Progenitor cell of endocrine pancreas (in vitro differentiated cells): ENCODE measurements at regions not wholly inside any gene's neighbourhood (a gene's known extent, or its start where the extent isn't known, plus 50 kb on each side); places are given as distances from the start of the nearest gene placed in this dataset.

Experiments used
- DNase-seq: peaks from one replicate; pipeline ENCODE4 v3.0.0; 2021; ENCODE audit warnings: low spot score; ENCODE audit not compliant: unreplicated experiment
- H3K27ac Mint-ChIP-seq: 2 replicates; pipeline ENCODE4 v1.8.0; 2021; ENCODE audit warnings: mild to moderate bottlenecking, moderate library complexity, mixed read lengths
- H3K27me3 Mint-ChIP-seq: 2 replicates; pipeline ENCODE4 v1.8.0; 2021; ENCODE audit warnings: mixed read lengths
- H3K36me3 Mint-ChIP-seq: 2 replicates; pipeline ENCODE4 v1.8.0; 2022; ENCODE audit warnings: mixed read lengths; ENCODE audit not compliant: insufficient read depth
- H3K4me1 Mint-ChIP-seq: 2 replicates; pipeline ENCODE4 v1.8.0; 2021; ENCODE audit warnings: low read depth, mixed read lengths
- H3K4me3 Mint-ChIP-seq: 2 replicates; pipeline ENCODE4 v1.8.0; 2021; ENCODE audit warnings: low read depth, mild to moderate bottlenecking, moderate library complexity, mixed read lengths
- H3K9me3 Mint-ChIP-seq: 2 replicates; pipeline ENCODE4 v1.8.0; 2021; ENCODE audit warnings: low read depth, mixed read lengths
- TF ChIP-seq, protein P1 (sequence below): fragments of 200-600 bp; sonication (generic); IDR thresholded peaks from one replicate; pipeline ENCODE4 v1.5.0; 2021; ENCODE audit warnings: antibody characterized with exemption, mild to moderate bottlenecking; ENCODE audit not compliant: unreplicated experiment

DNA sequence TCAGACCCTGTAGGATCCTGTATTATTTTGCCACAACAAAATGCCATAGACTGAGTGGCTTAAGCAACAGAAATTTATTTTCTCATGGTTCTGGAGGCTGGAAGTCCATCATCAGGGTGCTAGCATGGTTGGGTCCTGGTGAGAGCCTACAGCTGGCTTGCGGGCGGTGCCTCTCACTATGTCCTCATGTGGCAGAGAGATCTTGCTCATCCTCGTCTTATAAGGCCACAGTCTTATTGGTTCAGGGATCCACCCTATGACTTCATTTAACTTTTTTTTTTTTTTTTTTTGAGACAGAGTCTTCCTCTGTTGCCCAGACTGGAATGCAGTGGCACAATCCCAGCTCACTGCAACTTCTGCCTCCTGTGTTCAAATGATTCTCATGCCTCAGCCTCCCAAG lies 90.9 kb downstream of the LSM5 start:
- no peaks in the 10 kb centered on the region for H3K36me3 Mint-ChIP-seq
- no peak overlapping the region for H3K4me3 Mint-ChIP-seq
- TF ChIP-seq, protein P1, sequence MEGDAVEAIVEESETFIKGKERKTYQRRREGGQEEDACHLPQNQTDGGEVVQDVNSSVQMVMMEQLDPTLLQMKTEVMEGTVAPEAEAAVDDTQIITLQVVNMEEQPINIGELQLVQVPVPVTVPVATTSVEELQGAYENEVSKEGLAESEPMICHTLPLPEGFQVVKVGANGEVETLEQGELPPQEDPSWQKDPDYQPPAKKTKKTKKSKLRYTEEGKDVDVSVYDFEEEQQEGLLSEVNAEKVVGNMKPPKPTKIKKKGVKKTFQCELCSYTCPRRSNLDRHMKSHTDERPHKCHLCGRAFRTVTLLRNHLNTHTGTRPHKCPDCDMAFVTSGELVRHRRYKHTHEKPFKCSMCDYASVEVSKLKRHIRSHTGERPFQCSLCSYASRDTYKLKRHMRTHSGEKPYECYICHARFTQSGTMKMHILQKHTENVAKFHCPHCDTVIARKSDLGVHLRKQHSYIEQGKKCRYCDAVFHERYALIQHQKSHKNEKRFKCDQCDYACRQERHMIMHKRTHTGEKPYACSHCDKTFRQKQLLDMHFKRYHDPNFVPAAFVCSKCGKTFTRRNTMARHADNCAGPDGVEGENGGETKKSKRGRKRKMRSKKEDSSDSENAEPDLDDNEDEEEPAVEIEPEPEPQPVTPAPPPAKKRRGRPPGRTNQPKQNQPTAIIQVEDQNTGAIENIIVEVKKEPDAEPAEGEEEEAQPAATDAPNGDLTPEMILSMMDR: no peak
- no peak overlapping the region for H3K27ac Mint-ChIP-seq
- no peaks in the 10 kb centered on the region for H3K9me3 Mint-ChIP-seq
- H3K4me1 Mint-ChIP-seq: no peaks in the 10 kb centered on the region
- H3K27me3 Mint-ChIP-seq: no peaks in the 10 kb centered on the region
- DNase-seq: no peak

DNA sequence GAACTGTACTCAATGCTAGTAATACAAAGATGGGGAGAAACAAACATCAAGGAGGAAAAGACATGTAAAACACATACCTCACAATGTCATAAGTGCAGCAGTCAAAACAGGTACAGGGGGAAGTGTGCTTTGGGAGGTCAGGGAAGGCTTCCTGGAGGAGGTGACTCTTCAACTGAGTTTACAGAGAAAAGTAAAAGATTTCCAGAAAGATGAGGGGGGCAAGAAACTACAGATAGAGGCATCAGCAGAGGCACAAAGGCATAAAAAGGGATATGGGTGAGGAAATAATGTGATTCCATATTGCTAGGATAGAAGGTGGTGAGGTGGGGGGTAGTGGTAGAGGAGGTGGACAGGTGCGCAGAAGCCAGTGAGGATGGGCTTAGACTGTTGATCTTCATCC lies 95.0 kb downstream of the LSM5 start:
- TF ChIP-seq, protein P1: no peak
- H3K27me3 Mint-ChIP-seq: no peaks in the 10 kb centered on the region
- H3K4me1 Mint-ChIP-seq: no peaks in the 10 kb centered on the region
- no peak for DNase-seq
- no peak overlapping the region for H3K4me3 Mint-ChIP-seq
- H3K36me3 Mint-ChIP-seq: no peaks in the 10 kb centered on the region
- H3K9me3 Mint-ChIP-seq: peaks cover 9% of the 10 kb centered on the region
- no peak overlapping the region for H3K27ac Mint-ChIP-seq

DNA sequence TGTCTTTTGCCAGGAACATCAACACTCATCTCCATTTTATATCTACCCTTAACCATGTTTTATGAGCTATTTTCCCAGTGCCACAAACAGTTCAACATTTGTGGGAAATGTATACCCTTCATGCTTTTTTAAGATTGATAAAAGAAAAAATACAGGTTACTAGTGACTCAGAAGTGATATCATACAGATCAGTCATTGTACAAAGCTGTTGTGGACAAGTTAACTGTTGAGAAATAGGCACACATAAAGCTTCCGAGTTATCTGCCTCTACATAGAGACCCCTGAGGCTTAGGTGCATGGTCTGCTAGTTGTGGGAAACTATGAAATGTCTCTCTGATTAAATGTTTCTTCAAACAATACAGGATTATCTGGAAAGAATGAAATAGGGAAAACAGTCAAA lies 96.3 kb downstream of the LSM5 start:
- Mint-ChIP-seq H3K4me3 (no peak overlapping the region), H3K4me1 (no peaks in the 10 kb centered on the region), H3K27ac (no peak overlapping the region), H3K9me3 (peaks cover 9% of the 10 kb centered on the region), H3K36me3 (no peaks in the 10 kb centered on the region), H3K27me3 (no peaks in the 10 kb centered on the region)
- DNase-seq: no peak
- TF ChIP-seq, protein P1: no peak

DNA sequence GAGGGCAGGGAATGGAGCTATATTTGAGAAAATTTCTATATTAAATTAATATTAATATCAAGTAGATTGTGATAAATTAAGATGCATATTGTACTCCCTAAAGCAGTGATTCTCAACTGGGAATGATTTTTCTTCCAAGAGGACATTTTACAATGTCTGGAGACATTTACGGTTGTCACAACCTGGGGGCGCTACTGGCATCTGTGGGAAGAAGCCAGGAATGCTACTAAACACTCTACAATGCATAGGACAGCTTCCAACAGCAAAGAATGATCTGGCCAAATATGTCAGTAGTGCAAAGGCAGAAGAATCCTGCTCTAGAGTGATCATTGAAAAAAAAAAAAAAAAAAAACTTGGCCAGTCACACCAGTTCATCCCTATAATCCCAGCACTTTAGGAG lies 100.0 kb downstream of the LSM5 start:
- Mint-ChIP-seq H3K27me3 (peaks cover 3% of the 10 kb centered on the region), H3K27ac (no peak overlapping the region), H3K9me3 (peaks cover 9% of the 10 kb centered on the region), H3K4me1 (no peaks in the 10 kb centered on the region), H3K36me3 (no peaks in the 10 kb centered on the region), H3K4me3 (no peak overlapping the region)
- TF ChIP-seq, protein P1: no peak
- no peak for DNase-seq

DNA sequence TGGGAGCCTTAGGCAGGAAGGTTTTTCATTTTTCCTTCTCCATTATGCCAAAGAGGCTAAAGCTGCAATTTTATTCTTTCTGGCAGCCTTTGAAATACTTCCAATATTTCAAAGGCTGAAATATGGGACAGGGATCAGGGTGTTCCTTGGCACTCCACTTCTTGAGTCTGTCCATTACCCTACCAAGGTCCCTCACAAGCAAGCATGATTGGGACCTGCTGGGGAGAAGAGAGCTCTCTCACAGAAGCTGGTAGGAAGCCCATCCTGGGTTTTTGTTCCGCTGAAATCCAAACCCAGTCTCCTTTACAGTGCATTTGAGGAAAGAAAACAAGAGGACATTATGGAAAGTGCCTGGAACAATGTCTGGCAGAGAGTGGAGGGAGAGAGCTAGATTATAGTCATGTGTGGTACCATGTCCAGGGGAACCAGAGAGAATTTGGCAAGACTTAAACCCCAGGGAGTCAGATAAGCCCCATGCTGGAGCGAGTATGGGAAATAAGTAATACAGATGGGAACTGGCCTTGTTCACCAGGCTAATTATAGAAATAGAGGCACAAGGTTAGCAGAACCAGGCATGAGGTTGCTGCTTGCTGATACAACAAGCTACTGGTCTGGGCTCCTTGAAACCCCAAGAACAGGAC lies 104.7 kb downstream of the LSM5 start:
- Mint-ChIP-seq H3K4me3 (no peak overlapping the region), H3K36me3 (no peaks in the 10 kb centered on the region), H3K9me3 (no peaks in the 10 kb centered on the region), H3K4me1 (no peaks in the 10 kb centered on the region), H3K27ac (no peak overlapping the region), H3K27me3 (peaks cover 17% of the 10 kb centered on the region)
- TF ChIP-seq, protein P1: no peak
- DNase-seq: no peak
